Ishikawa (cell line): ENCODE measurements at regions not wholly inside any gene's neighbourhood (a gene's known extent, or its start where the extent isn't known, plus 50 kb on each side); places are given as distances from the start of the nearest gene placed in this dataset.

Source experiments
- CEBPB ChIP-seq: IDR thresholded peaks from 2 replicates; pipeline ENCODE4 v1.6.1; 2012
- CREB1 ChIP-seq: IDR thresholded peaks from 2 replicates; pipeline ENCODE4 v1.6.1; 2012; ENCODE audit warnings: low read depth
- EGR1 ChIP-seq: IDR thresholded peaks from 2 replicates; pipeline ENCODE4 v1.6.1; 2012
- EP300 ChIP-seq: IDR thresholded peaks from 2 replicates; pipeline ENCODE4 v1.6.1; 2012; ENCODE audit warnings: borderline replicate concordance
- FOXM1 ChIP-seq: IDR thresholded peaks from 2 replicates; pipeline ENCODE4 v1.6.1; 2012; ENCODE audit warnings: low read depth, borderline replicate concordance
- MAX ChIP-seq: IDR thresholded peaks from 2 replicates; pipeline ENCODE4 v1.6.1; 2012
- NFIC ChIP-seq: IDR thresholded peaks from 2 replicates; pipeline ENCODE4 v1.6.1; 2012
- RAD21 ChIP-seq: IDR thresholded peaks from 2 replicates; pipeline ENCODE4 v1.6.1; 2012; ENCODE audit warnings: low read depth
- TAF1 ChIP-seq: IDR thresholded peaks from 2 replicates; pipeline ENCODE4 v1.6.1; 2012; ENCODE audit warnings: low read depth, mild to moderate bottlenecking
- TCF12 ChIP-seq: IDR thresholded peaks from 2 replicates; pipeline ENCODE4 v1.6.1; 2012; ENCODE audit warnings: low read depth
- TEAD4 ChIP-seq: IDR thresholded peaks from 2 replicates; pipeline ENCODE4 v1.6.1; 2012
- USF1 ChIP-seq: IDR thresholded peaks from 2 replicates; pipeline ENCODE4 v1.6.1; 2012
- YY1 ChIP-seq: IDR thresholded peaks from 2 replicates; pipeline ENCODE4 v1.6.1; 2012; ENCODE audit warnings: low read depth
- ZBTB7A ChIP-seq: IDR thresholded peaks from 2 replicates; pipeline ENCODE4 v1.6.1; 2012; ENCODE audit warnings: low read depth
- TF ChIP-seq, protein P1 (sequence below): IDR thresholded peaks from 2 replicates; pipeline ENCODE4 v1.6.1; 2012; ENCODE audit warnings: low read depth, mild to moderate bottlenecking

GRCh38 chr9:108160706-108161355 lies 671.3 kb upstream of the KLF4 start:
- TF ChIP-seq ZBTB7A (no peak), MAX (no peak), NFIC (no peak), YY1 (no peak), TEAD4 (no peak), USF1 (no peak)

GRCh38 chr9:108160039-108160438 lies 670.5 kb upstream of the KLF4 start:
- no peak for TF ChIP-seq YY1
- TF ChIP-seq NFIC = no peak
- no peak for TF ChIP-seq TAF1
- TF ChIP-seq CREB1 = no peak

- TF ChIP-seq FOXM1 = no peak
- no peak for TF ChIP-seq CREB1
- no peak for TF ChIP-seq TAF1
- no peak for TF ChIP-seq USF1
- TF ChIP-seq EP300 = no peak
Measured at GRCh38 chr9:108158236-108158995, 668.8 kb upstream of the KLF4 start.

DNA sequence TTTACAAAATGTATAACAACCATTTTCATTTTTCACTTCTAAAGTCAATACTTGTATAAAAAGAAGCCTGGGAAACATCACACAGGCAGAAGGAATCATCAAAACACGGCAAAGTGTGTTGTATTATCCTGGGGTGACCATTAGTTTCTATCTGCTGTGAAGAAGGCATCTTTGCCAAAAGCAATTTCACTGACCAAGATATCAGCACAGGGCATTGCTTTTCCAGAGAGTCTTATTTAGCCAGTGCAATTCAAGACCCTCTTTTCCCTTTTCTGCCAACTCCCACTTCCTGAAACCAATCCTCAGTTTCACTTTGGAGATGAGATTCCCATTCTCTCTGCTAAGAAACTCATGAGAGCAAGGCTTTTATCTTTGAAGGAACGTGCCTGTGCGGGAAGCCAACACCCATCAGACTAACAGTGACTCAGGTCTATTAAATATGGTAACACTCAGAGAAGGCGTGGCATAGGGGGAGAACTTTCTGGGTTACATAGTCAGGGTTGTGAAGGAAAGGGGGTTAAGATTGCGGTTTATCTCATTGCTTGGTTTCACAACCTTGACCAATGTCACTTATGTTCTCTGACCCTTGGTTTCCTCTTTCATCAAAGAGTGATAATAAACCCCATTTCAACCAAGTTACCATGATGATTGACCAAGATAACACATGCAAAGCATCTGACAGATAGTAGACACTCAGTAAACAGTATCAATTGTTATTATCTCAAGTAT lies 666.9 kb upstream of the KLF4 start:
- TF ChIP-seq TCF12 = no peak
- TF ChIP-seq USF1 = no peak
- no peak for TF ChIP-seq MAX
- TF ChIP-seq RAD21 = no peak
- TF ChIP-seq, protein P1, sequence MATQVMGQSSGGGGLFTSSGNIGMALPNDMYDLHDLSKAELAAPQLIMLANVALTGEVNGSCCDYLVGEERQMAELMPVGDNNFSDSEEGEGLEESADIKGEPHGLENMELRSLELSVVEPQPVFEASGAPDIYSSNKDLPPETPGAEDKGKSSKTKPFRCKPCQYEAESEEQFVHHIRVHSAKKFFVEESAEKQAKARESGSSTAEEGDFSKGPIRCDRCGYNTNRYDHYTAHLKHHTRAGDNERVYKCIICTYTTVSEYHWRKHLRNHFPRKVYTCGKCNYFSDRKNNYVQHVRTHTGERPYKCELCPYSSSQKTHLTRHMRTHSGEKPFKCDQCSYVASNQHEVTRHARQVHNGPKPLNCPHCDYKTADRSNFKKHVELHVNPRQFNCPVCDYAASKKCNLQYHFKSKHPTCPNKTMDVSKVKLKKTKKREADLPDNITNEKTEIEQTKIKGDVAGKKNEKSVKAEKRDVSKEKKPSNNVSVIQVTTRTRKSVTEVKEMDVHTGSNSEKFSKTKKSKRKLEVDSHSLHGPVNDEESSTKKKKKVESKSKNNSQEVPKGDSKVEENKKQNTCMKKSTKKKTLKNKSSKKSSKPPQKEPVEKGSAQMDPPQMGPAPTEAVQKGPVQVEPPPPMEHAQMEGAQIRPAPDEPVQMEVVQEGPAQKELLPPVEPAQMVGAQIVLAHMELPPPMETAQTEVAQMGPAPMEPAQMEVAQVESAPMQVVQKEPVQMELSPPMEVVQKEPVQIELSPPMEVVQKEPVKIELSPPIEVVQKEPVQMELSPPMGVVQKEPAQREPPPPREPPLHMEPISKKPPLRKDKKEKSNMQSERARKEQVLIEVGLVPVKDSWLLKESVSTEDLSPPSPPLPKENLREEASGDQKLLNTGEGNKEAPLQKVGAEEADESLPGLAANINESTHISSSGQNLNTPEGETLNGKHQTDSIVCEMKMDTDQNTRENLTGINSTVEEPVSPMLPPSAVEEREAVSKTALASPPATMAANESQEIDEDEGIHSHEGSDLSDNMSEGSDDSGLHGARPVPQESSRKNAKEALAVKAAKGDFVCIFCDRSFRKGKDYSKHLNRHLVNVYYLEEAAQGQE = no peak
- TF ChIP-seq CREB1 = no peak
- TF ChIP-seq ZBTB7A = no peak
- no peak for TF ChIP-seq EP300
- no peak for TF ChIP-seq NFIC
- TF ChIP-seq CEBPB = no peak
- TF ChIP-seq TAF1 = no peak
- TF ChIP-seq TEAD4 = no peak
- TF ChIP-seq FOXM1 = no peak
- no peak for TF ChIP-seq YY1
- TF ChIP-seq EGR1 = no peak

DNA sequence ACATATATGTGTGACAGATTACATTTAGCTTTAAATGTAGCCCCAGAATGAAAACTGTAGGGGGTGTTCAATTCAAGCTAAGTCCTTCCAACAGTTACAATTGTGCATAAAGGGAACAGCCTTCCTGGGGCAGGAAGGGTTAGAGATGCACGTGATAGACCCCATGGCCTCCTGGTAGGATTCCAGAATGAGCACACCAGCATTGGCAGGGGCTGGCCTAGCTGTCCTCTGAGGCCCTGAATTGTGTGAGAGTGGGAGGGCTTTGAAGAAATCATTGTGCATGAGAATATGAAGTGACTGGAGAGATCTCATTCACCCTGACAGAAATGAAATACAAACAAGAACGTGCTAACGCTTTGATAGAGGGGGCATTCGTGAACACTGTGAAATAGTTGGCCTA lies 663.8 kb upstream of the KLF4 start:
- TF ChIP-seq, protein P1 = no peak
- TF ChIP-seq CEBPB = no peak
- TF ChIP-seq YY1 = no peak
- TF ChIP-seq FOXM1 = no peak
- no peak for TF ChIP-seq CREB1
- TF ChIP-seq TCF12 = no peak
- no peak for TF ChIP-seq EP300
- TF ChIP-seq EGR1 = no peak
- TF ChIP-seq NFIC = no peak
- no peak for TF ChIP-seq MAX
- no peak for TF ChIP-seq ZBTB7A
- no peak for TF ChIP-seq USF1
- TF ChIP-seq RAD21 = no peak
- TF ChIP-seq TEAD4 = no peak
- no peak for TF ChIP-seq TAF1
